ENCODE measurements at regions not wholly inside any gene's neighbourhood (a gene's known extent, or its start where the extent isn't known, plus 50 kb on each side); places are given as distances from the start of the nearest gene placed in this dataset.

DNA sequence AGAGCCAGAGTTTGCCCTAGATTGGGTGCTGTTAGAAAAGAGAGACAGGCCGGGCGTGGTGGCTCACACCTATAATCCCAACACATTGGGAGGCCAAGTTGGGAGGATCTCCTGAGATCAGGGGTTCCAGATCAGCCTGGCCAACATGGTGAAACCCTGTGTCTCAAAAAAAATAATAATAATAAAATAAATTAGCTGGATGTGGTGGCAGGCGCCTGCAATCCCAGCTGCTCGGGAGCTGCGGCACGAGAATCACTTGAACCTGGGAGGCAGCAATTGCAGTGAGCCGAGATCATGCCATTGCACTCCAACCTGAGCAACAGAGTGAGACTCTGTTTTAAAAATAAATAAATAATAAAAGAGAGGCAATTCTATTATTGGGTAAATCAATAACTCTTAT lies 199.2 kb upstream of the GUCY1A2 start:
- DNase-seq: no peak
- Histone ChIP-seq H3K9ac (ENCODE audit: low read length) (no peak overlapping the region), H3K79me2 (ENCODE audit: low read length) (no peaks in the 10 kb centered on the region), H3K4me3 (ENCODE audit: low read length) (no peak overlapping the region), H2AFZ (ENCODE audit: low read length) (no peak overlapping the region), H3K9me2 (replicated peaks; ENCODE audit: insufficient read depth, low read length) (no peaks in the 10 kb centered on the region), H3K27me3 (ENCODE audit: low read length) (peaks cover 5% of the 10 kb centered on the region; the same call in 1 of the 2 replicates), H3K9me3 (ENCODE audit: low read length) (no peaks in the 10 kb centered on the region), H3K4me2 (ENCODE audit: low read depth, low read length, poor library complexity, severe bottlenecking) (no peak overlapping the region), H3K4me1 (ENCODE audit: low read length) (no peaks in the 10 kb centered on the region), H4K20me1 (ENCODE audit: insufficient read depth, low read depth, low read length) (no peaks in the 10 kb centered on the region), H3K36me3 (ENCODE audit: insufficient read depth, low read length) (no peaks in the 10 kb centered on the region), H3K27ac (ENCODE audit: low read length) (no peak overlapping the region)

DNA sequence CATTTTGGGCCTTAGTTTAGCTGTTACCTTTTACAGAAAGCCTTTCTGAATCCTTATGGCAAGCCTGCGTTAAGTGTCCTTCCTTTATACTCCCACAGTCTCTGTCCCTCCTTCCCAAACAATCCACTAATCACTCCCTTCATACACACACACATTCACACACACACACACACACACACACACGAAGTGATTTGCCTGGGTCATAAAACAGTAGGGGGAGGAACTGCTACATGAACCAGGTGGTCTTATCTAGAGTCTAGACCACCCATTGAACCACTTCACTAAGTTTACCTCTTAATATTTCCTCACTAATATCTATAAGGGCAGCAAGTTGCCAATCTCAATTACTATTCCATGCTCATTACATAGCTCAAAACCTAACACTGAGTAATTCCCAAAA lies 196.7 kb upstream of the GUCY1A2 start:
- Histone ChIP-seq H4K20me1 (ENCODE audit: insufficient read depth, low read depth, low read length) (no peaks in the 10 kb centered on the region), H3K9ac (ENCODE audit: low read length) (no peak overlapping the region), H3K79me2 (ENCODE audit: low read length) (no peaks in the 10 kb centered on the region), H2AFZ (ENCODE audit: low read length) (no peak overlapping the region), H3K4me2 (ENCODE audit: low read depth, low read length, poor library complexity, severe bottlenecking) (no peak overlapping the region), H3K4me3 (ENCODE audit: low read length) (no peak overlapping the region), H3K9me3 (ENCODE audit: low read length) (no peaks in the 10 kb centered on the region), H3K4me1 (ENCODE audit: low read length) (peaks cover under 1% of the 10 kb centered on the region; the same call in 1 of the 2 replicates), H3K9me2 (replicated peaks; ENCODE audit: insufficient read depth, low read length) (no peaks in the 10 kb centered on the region), H3K36me3 (ENCODE audit: insufficient read depth, low read length) (no peaks in the 10 kb centered on the region), H3K27me3 (ENCODE audit: low read length) (no peaks in the 10 kb centered on the region), H3K27ac (ENCODE audit: low read length) (no peak overlapping the region)
- no peak for DNase-seq

- H3K36me3 ChIP-seq (ENCODE audit: insufficient read depth, low read length): no peaks in the 10 kb centered on the region
- no peaks in the 10 kb centered on the region for H3K79me2 ChIP-seq (ENCODE audit: low read length)
- no peak overlapping the region for H3K9ac ChIP-seq (ENCODE audit: low read length)
- H2AFZ ChIP-seq (ENCODE audit: low read length): no peak overlapping the region
- no peaks in the 10 kb centered on the region for H4K20me1 ChIP-seq (ENCODE audit: insufficient read depth, low read depth, low read length)
- H3K4me2 ChIP-seq (ENCODE audit: low read depth, low read length, poor library complexity, severe bottlenecking): no peak overlapping the region
- no peak overlapping the region for H3K27ac ChIP-seq (ENCODE audit: low read length)
- no peaks in the 10 kb centered on the region for H3K4me1 ChIP-seq (ENCODE audit: low read length)
- no peaks in the 10 kb centered on the region for H3K9me3 ChIP-seq (ENCODE audit: low read length)
- DNase-seq: no peak
- H3K4me3 ChIP-seq (ENCODE audit: low read length): no peak overlapping the region
- no peaks in the 10 kb centered on the region for H3K9me2 ChIP-seq (replicated peaks; ENCODE audit: insufficient read depth, low read length)
- H3K27me3 ChIP-seq (ENCODE audit: low read length): 0 out of 2 replicates have a peak, but pooled peaks cover 2% of the 10 kb centered on the region
These were observed 185.4 kb upstream of the GUCY1A2 start for GRCh38 chr11:107203656-107204055.

- no peak overlapping the region for H2AFZ ChIP-seq (ENCODE audit: low read length)
- H3K4me3 ChIP-seq (ENCODE audit: low read length): no peak overlapping the region
- no peaks in the 10 kb centered on the region for H3K9me3 ChIP-seq (ENCODE audit: low read length)
- no peaks in the 10 kb centered on the region for H3K9me2 ChIP-seq (replicated peaks; ENCODE audit: insufficient read depth, low read length)
- H3K4me2 ChIP-seq (ENCODE audit: low read depth, low read length, poor library complexity, severe bottlenecking): no peak overlapping the region
- H3K4me1 ChIP-seq (ENCODE audit: low read length): no peaks in the 10 kb centered on the region
- H3K36me3 ChIP-seq (ENCODE audit: insufficient read depth, low read length): no peaks in the 10 kb centered on the region
- no peak overlapping the region for H3K27ac ChIP-seq (ENCODE audit: low read length)
- H3K9ac ChIP-seq (ENCODE audit: low read length): no peak overlapping the region
- no peaks in the 10 kb centered on the region for H3K79me2 ChIP-seq (ENCODE audit: low read length)
- no peaks in the 10 kb centered on the region for H4K20me1 ChIP-seq (ENCODE audit: insufficient read depth, low read depth, low read length)
- H3K27me3 ChIP-seq (ENCODE audit: low read length): 0 out of 2 replicates have a peak, but pooled peaks cover 2% of the 10 kb centered on the region
- no peak for DNase-seq
These were observed 184.0 kb upstream of the GUCY1A2 start for GRCh38 chr11:107202241-107202640.

DNA sequence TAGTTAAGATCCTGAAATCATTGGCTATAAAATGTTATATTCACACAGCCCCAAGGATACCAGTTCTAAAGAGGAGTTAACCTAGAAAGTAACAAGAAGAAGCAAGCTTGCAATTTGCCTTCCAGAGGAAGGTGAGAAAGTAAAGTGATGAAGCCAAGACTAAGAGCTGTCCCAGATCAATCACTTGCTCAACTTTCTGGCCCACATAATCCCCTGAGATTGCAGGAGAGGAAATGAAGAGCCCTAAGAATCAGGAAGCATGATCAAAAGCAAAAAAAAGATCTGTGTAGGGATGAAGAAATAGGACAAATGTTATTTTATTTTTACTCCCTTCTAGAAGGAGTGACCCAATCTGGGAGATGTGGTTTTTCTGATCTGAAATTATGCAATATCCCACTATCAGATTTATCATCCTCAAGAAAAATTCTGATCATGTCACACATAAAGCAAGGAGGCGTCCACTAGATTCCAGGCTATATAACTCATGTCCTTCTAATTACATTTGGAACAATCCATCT lies 180.3 kb upstream of the GUCY1A2 start:
- no peak for DNase-seq
- Histone ChIP-seq H4K20me1 (ENCODE audit: insufficient read depth, low read depth, low read length) (no peaks in the 10 kb centered on the region), H2AFZ (ENCODE audit: low read length) (no peak overlapping the region), H3K9me2 (replicated peaks; ENCODE audit: insufficient read depth, low read length) (no peaks in the 10 kb centered on the region), H3K4me3 (ENCODE audit: low read length) (no peak overlapping the region), H3K27ac (ENCODE audit: low read length) (no peak overlapping the region), H3K9me3 (ENCODE audit: low read length) (no peaks in the 10 kb centered on the region), H3K36me3 (ENCODE audit: insufficient read depth, low read length) (no peaks in the 10 kb centered on the region), H3K79me2 (ENCODE audit: low read length) (no peaks in the 10 kb centered on the region), H3K4me2 (ENCODE audit: low read depth, low read length, poor library complexity, severe bottlenecking) (no peak overlapping the region), H3K27me3 (ENCODE audit: low read length) (peaks cover 2% of the 10 kb centered on the region; the same call in 1 of the 2 replicates), H3K9ac (ENCODE audit: low read length) (no peak overlapping the region), H3K4me1 (ENCODE audit: low read length) (no peaks in the 10 kb centered on the region)

DNA sequence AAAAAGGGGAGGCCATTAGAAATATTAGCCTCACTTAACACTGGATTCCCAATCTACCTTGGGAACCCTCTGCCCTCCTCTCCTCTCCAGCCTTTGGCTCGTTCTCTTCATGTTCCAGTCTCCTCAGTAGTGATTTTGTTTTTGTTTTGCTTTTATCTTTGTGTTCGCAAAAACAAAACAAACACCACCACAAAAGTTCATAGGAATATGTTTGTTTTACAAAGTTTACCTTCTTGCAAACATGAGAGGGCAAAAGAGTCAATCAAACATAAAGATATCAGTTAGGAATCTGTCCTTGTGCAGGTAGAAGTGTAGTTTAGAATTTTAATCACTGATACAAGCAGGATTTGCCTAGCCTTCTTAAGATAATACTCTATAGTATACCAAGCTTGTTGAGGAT lies 179.7 kb upstream of the GUCY1A2 start:
- Histone ChIP-seq H3K4me3 (ENCODE audit: low read length) (no peak overlapping the region), H3K4me1 (ENCODE audit: low read length) (no peaks in the 10 kb centered on the region), H3K27me3 (ENCODE audit: low read length) (peaks cover 2% of the 10 kb centered on the region; the same call in 1 of the 2 replicates), H3K79me2 (ENCODE audit: low read length) (no peaks in the 10 kb centered on the region), H4K20me1 (ENCODE audit: insufficient read depth, low read depth, low read length) (no peaks in the 10 kb centered on the region), H3K4me2 (ENCODE audit: low read depth, low read length, poor library complexity, severe bottlenecking) (no peak overlapping the region), H2AFZ (ENCODE audit: low read length) (no peak overlapping the region), H3K9ac (ENCODE audit: low read length) (no peak overlapping the region), H3K9me2 (replicated peaks; ENCODE audit: insufficient read depth, low read length) (no peaks in the 10 kb centered on the region), H3K27ac (ENCODE audit: low read length) (no peak overlapping the region), H3K36me3 (ENCODE audit: insufficient read depth, low read length) (no peaks in the 10 kb centered on the region), H3K9me3 (ENCODE audit: low read length) (peaks cover 2% of the 10 kb centered on the region)
- no peak for DNase-seq

GRCh38 chr11:107196732-107197131 lies 178.5 kb upstream of the GUCY1A2 start:
- no peaks in the 10 kb centered on the region for H3K9me2 ChIP-seq (replicated peaks; ENCODE audit: insufficient read depth, low read length)
- H3K9me3 ChIP-seq (ENCODE audit: low read length): peaks cover 13% of the 10 kb centered on the region
- H3K4me2 ChIP-seq (ENCODE audit: low read depth, low read length, poor library complexity, severe bottlenecking): no peak overlapping the region
- H3K79me2 ChIP-seq (ENCODE audit: low read length): no peaks in the 10 kb centered on the region
- no peak overlapping the region for H3K27ac ChIP-seq (ENCODE audit: low read length)
- H3K9ac ChIP-seq (ENCODE audit: low read length): no peak overlapping the region
- H4K20me1 ChIP-seq (ENCODE audit: insufficient read depth, low read depth, low read length): no peaks in the 10 kb centered on the region
- DNase-seq: no peak
- H2AFZ ChIP-seq (ENCODE audit: low read length): no peak overlapping the region
- no peaks in the 10 kb centered on the region for H3K36me3 ChIP-seq (ENCODE audit: insufficient read depth, low read length)
- no peak overlapping the region for H3K4me3 ChIP-seq (ENCODE audit: low read length)
- H3K4me1 ChIP-seq (ENCODE audit: low read length): no peaks in the 10 kb centered on the region
- H3K27me3 ChIP-seq (ENCODE audit: low read length): peaks cover 5% of the 10 kb centered on the region; the same call in 1 of the 2 replicates

DNA sequence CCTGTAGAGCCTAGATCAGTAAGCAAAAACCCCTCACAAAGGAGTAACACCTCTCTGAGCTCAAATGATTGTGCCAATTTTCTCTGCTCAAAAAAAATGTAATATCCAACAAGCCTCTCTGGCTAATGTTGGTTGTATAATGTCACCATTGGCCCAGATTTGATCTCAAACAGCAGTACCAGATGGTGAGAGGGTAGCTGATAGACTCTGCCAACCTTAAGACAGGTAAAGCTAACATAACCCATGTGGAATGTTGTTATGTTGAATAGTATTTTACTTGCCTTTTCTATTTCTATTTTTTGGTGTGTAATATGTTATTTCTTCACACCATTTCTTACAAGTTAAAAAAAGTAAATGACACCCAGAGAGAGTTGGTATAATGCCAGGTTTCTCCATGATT lies 166.7 kb upstream of the GUCY1A2 start:
- Histone ChIP-seq H2AFZ (ENCODE audit: low read length) (no peak overlapping the region), H3K36me3 (ENCODE audit: insufficient read depth, low read length) (no peaks in the 10 kb centered on the region), H3K27ac (ENCODE audit: low read length) (no peak overlapping the region), H4K20me1 (ENCODE audit: insufficient read depth, low read depth, low read length) (no peaks in the 10 kb centered on the region), H3K27me3 (ENCODE audit: low read length) (no peaks in the 10 kb centered on the region), H3K79me2 (ENCODE audit: low read length) (no peaks in the 10 kb centered on the region), H3K9me3 (ENCODE audit: low read length) (no peaks in the 10 kb centered on the region), H3K4me3 (ENCODE audit: low read length) (no peak overlapping the region), H3K4me1 (ENCODE audit: low read length) (peaks cover 6% of the 10 kb centered on the region), H3K9ac (ENCODE audit: low read length) (no peak overlapping the region), H3K4me2 (ENCODE audit: low read depth, low read length, poor library complexity, severe bottlenecking) (no peak overlapping the region), H3K9me2 (replicated peaks; ENCODE audit: insufficient read depth, low read length) (no peaks in the 10 kb centered on the region)
- DNase-seq: no peak

DNA sequence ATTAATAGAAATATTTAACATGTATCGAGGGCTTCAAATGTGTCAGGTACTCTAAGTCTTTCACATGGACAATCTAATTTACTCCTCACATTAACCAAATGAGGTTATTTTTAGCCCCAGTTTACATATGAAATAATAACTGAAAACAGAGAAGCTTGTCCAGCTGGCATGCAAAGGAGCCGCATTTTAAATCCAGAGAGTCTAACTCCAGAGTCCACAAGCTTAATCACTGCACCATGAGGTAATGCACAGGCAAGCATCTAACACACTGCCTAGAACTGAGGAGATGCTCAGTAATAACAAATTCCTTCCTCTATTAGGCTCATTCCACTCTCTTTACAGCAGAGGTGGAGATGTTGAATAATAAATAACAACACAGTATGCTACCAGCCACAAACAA lies 165.7 kb upstream of the GUCY1A2 start:
- H3K4me3 ChIP-seq (ENCODE audit: low read length): no peak overlapping the region
- H2AFZ ChIP-seq (ENCODE audit: low read length): no peak overlapping the region
- H3K9ac ChIP-seq (ENCODE audit: low read length): no peak overlapping the region
- H3K79me2 ChIP-seq (ENCODE audit: low read length): no peaks in the 10 kb centered on the region
- peak; percentile 52 for DNase-seq
- no peak overlapping the region for H3K4me2 ChIP-seq (ENCODE audit: low read depth, low read length, poor library complexity, severe bottlenecking)
- no peaks in the 10 kb centered on the region for H3K36me3 ChIP-seq (ENCODE audit: insufficient read depth, low read length)
- H3K9me2 ChIP-seq (replicated peaks; ENCODE audit: insufficient read depth, low read length): no peaks in the 10 kb centered on the region
- H3K4me1 ChIP-seq (ENCODE audit: low read length): peaks cover 6% of the 10 kb centered on the region
- no peaks in the 10 kb centered on the region for H3K9me3 ChIP-seq (ENCODE audit: low read length)
- H3K27me3 ChIP-seq (ENCODE audit: low read length): no peaks in the 10 kb centered on the region
- no peaks in the 10 kb centered on the region for H4K20me1 ChIP-seq (ENCODE audit: insufficient read depth, low read depth, low read length)
- H3K27ac ChIP-seq (ENCODE audit: low read length): no peak overlapping the region

Data from Karpas-422 (cell line).